ENCODE measurements at regions not wholly inside any gene's neighbourhood (a gene's known extent, or its start where the extent isn't known, plus 50 kb on each side); places are given as distances from the start of the nearest gene placed in this dataset.

- no peak overlapping the region for H3K4me3 ChIP-seq (ENCODE audit: low read depth, poor library complexity, severe bottlenecking)
- intact Hi-C loops (cut with DNase I; ENCODE audit: low total_unique reads), result no loop called here
- TF ChIP-seq CTCF (IDR thresholded peaks at IDR 0.05) (no peak), POLR2A (IDR thresholded peaks at IDR 0.05) (no peak)
- no peak for DNase-seq (ENCODE audit: low spot score in 2 of 2)
- 100% methylated on average over 1 of the region's 1 CpG; no CpG with 5 or more reads in 1 of the 2 donors for WGBS, 2 donors
These were observed 742.6 kb upstream of the GRIA3 start for GRCh38 chrX:122441451-122441850.

GRCh38 chrX:122445466-122445865 lies 738.6 kb upstream of the GRIA3 start:
- no peak for DNase-seq (ENCODE audit: low spot score in 2 of 2)
- intact Hi-C loops (cut with DNase I; ENCODE audit: low total_unique reads), result no loop called here
- TF ChIP-seq CTCF (IDR thresholded peaks at IDR 0.05) (no peak), POLR2A (IDR thresholded peaks at IDR 0.05) (no peak)

GRCh38 chrX:122464341-122464740 lies 719.7 kb upstream of the GRIA3 start:
- no peak overlapping the region for H3K4me3 ChIP-seq (ENCODE audit: low read depth, poor library complexity, severe bottlenecking)
- TF ChIP-seq CTCF (IDR thresholded peaks at IDR 0.05) (no peak), POLR2A (IDR thresholded peaks at IDR 0.05) (no peak)
- 56% methylated on average over 3 of the region's 3 CpGs for WGBS, 2 donors
- intact Hi-C loops (cut with DNase I; ENCODE audit: low total_unique reads), result no loop called here
- DNase-seq (ENCODE audit: low spot score in 2 of 2), result no peak

More at GRCh38 chrX:122445466-122445865, 738.6 kb upstream of the GRIA3 start:
- H3K4me3 ChIP-seq (ENCODE audit: low read depth, poor library complexity, severe bottlenecking), result no peak overlapping the region

- TF ChIP-seq POLR2A (IDR thresholded peaks at IDR 0.05) (no peak), CTCF (IDR thresholded peaks at IDR 0.05) (no peak)
- H3K4me3 ChIP-seq (ENCODE audit: low read depth, poor library complexity, severe bottlenecking), result no peak overlapping the region
- DNase-seq (ENCODE audit: low spot score in 2 of 2), result no peak
- intact Hi-C loops (cut with DNase I; ENCODE audit: low total_unique reads), result no loop called here
These were observed 708.8 kb upstream of the GRIA3 start for GRCh38 chrX:122475306-122475705.

- intact Hi-C loops (cut with DNase I; ENCODE audit: low total_unique reads), result no loop called here
- 53 to 56% methylated on average over 2 of the region's 2 CpGs for WGBS, 2 donors
- TF ChIP-seq POLR2A (IDR thresholded peaks at IDR 0.05), result no peak
- TF ChIP-seq CTCF (IDR thresholded peaks at IDR 0.05), result no peak
- no peak for DNase-seq (ENCODE audit: low spot score in 2 of 2)
- H3K4me3 ChIP-seq (ENCODE audit: low read depth, poor library complexity, severe bottlenecking), result no peak overlapping the region
These were observed 683.5 kb upstream of the GRIA3 start for GRCh38 chrX:122500556-122500955.

GRCh38 chrX:122501652-122502051 lies 682.4 kb upstream of the GRIA3 start:
- intact Hi-C loops (cut with DNase I; ENCODE audit: low total_unique reads), result no loop called here
- no peak for DNase-seq (ENCODE audit: low spot score in 2 of 2)
- no peak overlapping the region for H3K4me3 ChIP-seq (ENCODE audit: low read depth, poor library complexity, severe bottlenecking)
- WGBS, 2 donors, result 52 to 95% methylated on average over 3 of the region's 3 CpGs
- no peak for TF ChIP-seq CTCF (IDR thresholded peaks at IDR 0.05)
- TF ChIP-seq POLR2A (IDR thresholded peaks at IDR 0.05), result no peak
